Esophagus muscularis mucosa (tissue), 4 donors: ENCODE measurements at regions not wholly inside any gene's neighbourhood (a gene's known extent, or its start where the extent isn't known, plus 50 kb on each side); places are given as distances from the start of the nearest gene placed in this dataset.

Experiments
- DNase-seq: peaks from one replicate; pipeline ENCODE4 v3.0.0-alpha.2; 2017; ENCODE audit errors: extremely low spot score
- H3K27ac ChIP-seq, 4 donors: fragments of 200-600 bp; sonication (generic); replicated peaks in 1 of 4; 1 replicate in 3 of 4; 2 replicates in 1 of 4; pipeline ENCODE4 v1.5.1; 2016 to 2019; ENCODE audit warnings: mild to moderate bottlenecking in 1 of 4
- H3K27me3 ChIP-seq, 4 donors: fragments of 200-600 bp; sonication (generic); one replicate each; pipeline versions ENCODE4 v1.5.1 to v1.6.0; 2016 to 2019
- H3K36me3 ChIP-seq, 4 donors: fragments of 200-600 bp; sonication (generic); one replicate each; pipeline ENCODE4 v1.5.1; 2016 to 2019
- H3K4me1 ChIP-seq, 4 donors: fragments of 200-600 bp; sonication (generic); one replicate each; pipeline ENCODE4 v1.5.1; 2016 to 2019
- H3K4me3 ChIP-seq, 4 donors: fragments of 200-600 bp; sonication (generic); 1 replicate in 2 of 4; 2 replicates in 2 of 4; pipeline ENCODE4 v1.5.1; 2016 to 2019; ENCODE audit warnings: mild to moderate bottlenecking in 4 of 4, moderate library complexity in 1 of 4
- H3K9me3 ChIP-seq, 4 donors: fragments of 200-600 bp; sonication (generic); 1 replicate in 3 of 4; 2 replicates in 1 of 4; pipeline ENCODE4 v1.5.1; 2016 to 2019
- CTCF ChIP-seq, 3 experiments: fragments of 200-600 bp in 2 of 3; fragments of 450-650 bp in 1 of 3; sonication (generic) in 2 of 3; IDR thresholded peaks; one replicate each; pipeline ENCODE4 v1.5.1; 2017 to 2019; ENCODE audit warnings: antibody characterized with exemption in 3 of 3, mild to moderate bottlenecking in 2 of 3, moderate library complexity in 1 of 3
- EP300 ChIP-seq: sonication (generic); formaldehyde crosslinking; IDR thresholded peaks from one replicate; pipeline ENCODE4 v1.6.1; 2017; ENCODE audit warnings: antibody characterized with exemption
- POLR2A ChIP-seq: fragments of 450-650 bp; IDR thresholded peaks from one replicate; pipeline ENCODE4 v1.6.1; 2017; ENCODE audit warnings: antibody characterized with exemption, moderate library complexity, mild to moderate bottlenecking, low read depth
- POLR2AphosphoS5 ChIP-seq, 2 donors: sonication (generic); formaldehyde crosslinking; IDR thresholded peaks; one replicate each; pipeline ENCODE4 v1.6.1; 2017; ENCODE audit warnings: antibody characterized with exemption in 2 of 2
- WGBS: methylation state at CpG from one replicate; pipeline ENCODE4 v1.1.5; 2018; 5-methylcytosine and 5-hydroxymethylcytosine counted together
- intact Hi-C: fragments of 100-400 bp; cut with DNase I; formaldehyde crosslinking; loops from one replicate; pipeline ENCODE4 v1.15.1; 2023

GRCh38 chr2:501667-502066 lies 175.5 kb downstream of the TMEM18 start:
- H3K4me1 ChIP-seq: no peaks in the 10 kb centered on the region
- intact Hi-C loops: no loop called here
- TF ChIP-seq CTCF (IDR thresholded peaks at IDR 0.05): no peak
- TF ChIP-seq POLR2A: no peak
- TF ChIP-seq POLR2AphosphoS5 (IDR thresholded peaks at IDR 0.05): no peak
- no peak for TF ChIP-seq EP300
- WGBS: 83% methylated on average over 8 of the region's 8 CpGs
- no peak overlapping the region for H3K4me3 ChIP-seq
- no peak for DNase-seq
- no peaks in the 10 kb centered on the region for H3K36me3 ChIP-seq
- H3K27ac ChIP-seq: no peak overlapping the region
- peaks cover 0 to 55% (median 2%) of the 10 kb centered on the region in 4 donors for H3K27me3 ChIP-seq
- H3K9me3 ChIP-seq: no peaks in the 10 kb centered on the region

GRCh38 chr2:501130-501529 lies 176.1 kb downstream of the TMEM18 start:
- DNase-seq: no peak
- no peak for TF ChIP-seq POLR2A
- TF ChIP-seq POLR2AphosphoS5 (IDR thresholded peaks at IDR 0.05): no peak
- TF ChIP-seq CTCF (IDR thresholded peaks at IDR 0.05): no peak
- no peak for TF ChIP-seq EP300
- no peaks in the 10 kb centered on the region for H3K9me3 ChIP-seq
- H3K4me3 ChIP-seq: no peak overlapping the region
- peaks cover 0 to 58% (median 2%) of the 10 kb centered on the region in 4 donors for H3K27me3 ChIP-seq
- WGBS: 42% methylated on average over 5 of the region's 5 CpGs
- intact Hi-C loops: no loop called here
- no peaks in the 10 kb centered on the region for H3K36me3 ChIP-seq
- no peak overlapping the region for H3K27ac ChIP-seq
- H3K4me1 ChIP-seq: no peaks in the 10 kb centered on the region

GRCh38 chr2:499726-500125 lies 177.5 kb downstream of the TMEM18 start:
- H3K27ac ChIP-seq: no peak overlapping the region
- 90% methylated on average over 8 of the region's 8 CpGs for WGBS
- H3K9me3 ChIP-seq: no peaks in the 10 kb centered on the region
- H3K4me1 ChIP-seq: no peaks in the 10 kb centered on the region
- DNase-seq: no peak
- H3K27me3 ChIP-seq: peaks cover 0 to 58% (median 2%) of the 10 kb centered on the region in 4 donors
- H3K36me3 ChIP-seq: no peaks in the 10 kb centered on the region
- TF ChIP-seq CTCF (IDR thresholded peaks at IDR 0.05): no peak
- no peak for TF ChIP-seq POLR2AphosphoS5 (IDR thresholded peaks at IDR 0.05)
- TF ChIP-seq POLR2A: no peak
- intact Hi-C loops: no loop called here
- no peak overlapping the region for H3K4me3 ChIP-seq

GRCh38 chr2:498493-499178 lies 178.6 kb downstream of the TMEM18 start:
- Histone ChIP-seq H3K4me1 (no peaks in the 10 kb centered on the region), H3K27ac (no peak overlapping the region), H3K36me3 (no peaks in the 10 kb centered on the region), H3K27me3 (peaks cover 0 to 53% (median 2%) of the 10 kb centered on the region in 4 donors), H3K9me3 (no peaks in the 10 kb centered on the region), H3K4me3 (no peak overlapping the region)
- DNase-seq: no peak
- no peak for TF ChIP-seq POLR2A
- no peak for TF ChIP-seq EP300
- TF ChIP-seq CTCF (IDR thresholded peaks at IDR 0.05): no peak
- no peak for TF ChIP-seq POLR2AphosphoS5 (IDR thresholded peaks at IDR 0.05)
- intact Hi-C loops: no loop called here
- WGBS: 86% methylated on average over 10 of the region's 10 CpGs
